Skin epidermis (tissue), 12 donors: ENCODE measurements at regions not wholly inside any gene's neighbourhood (a gene's known extent, or its start where the extent isn't known, plus 50 kb on each side); places are given as distances from the start of the nearest gene placed in this dataset.

Source experiments
- H3K27ac ChIP-seq, 21 experiments: fragments of 200-600 bp; sonication (generic) in 11 of 21; one replicate each; pipeline ENCODE4 v1.5.0; 2020; ENCODE audit warnings: mild to moderate bottlenecking in 3 of 21, inconsistent platforms in 2 of 21, moderate library complexity in 2 of 21
- H3K4me3 ChIP-seq, 7 experiments: fragments of 200-600 bp; sonication (generic) in 2 of 7; one replicate each; pipeline ENCODE4 v1.5.0; 2020; ENCODE audit warnings: inconsistent platforms in 2 of 7, mild to moderate bottlenecking in 2 of 7, moderate library complexity in 1 of 7

DNA sequence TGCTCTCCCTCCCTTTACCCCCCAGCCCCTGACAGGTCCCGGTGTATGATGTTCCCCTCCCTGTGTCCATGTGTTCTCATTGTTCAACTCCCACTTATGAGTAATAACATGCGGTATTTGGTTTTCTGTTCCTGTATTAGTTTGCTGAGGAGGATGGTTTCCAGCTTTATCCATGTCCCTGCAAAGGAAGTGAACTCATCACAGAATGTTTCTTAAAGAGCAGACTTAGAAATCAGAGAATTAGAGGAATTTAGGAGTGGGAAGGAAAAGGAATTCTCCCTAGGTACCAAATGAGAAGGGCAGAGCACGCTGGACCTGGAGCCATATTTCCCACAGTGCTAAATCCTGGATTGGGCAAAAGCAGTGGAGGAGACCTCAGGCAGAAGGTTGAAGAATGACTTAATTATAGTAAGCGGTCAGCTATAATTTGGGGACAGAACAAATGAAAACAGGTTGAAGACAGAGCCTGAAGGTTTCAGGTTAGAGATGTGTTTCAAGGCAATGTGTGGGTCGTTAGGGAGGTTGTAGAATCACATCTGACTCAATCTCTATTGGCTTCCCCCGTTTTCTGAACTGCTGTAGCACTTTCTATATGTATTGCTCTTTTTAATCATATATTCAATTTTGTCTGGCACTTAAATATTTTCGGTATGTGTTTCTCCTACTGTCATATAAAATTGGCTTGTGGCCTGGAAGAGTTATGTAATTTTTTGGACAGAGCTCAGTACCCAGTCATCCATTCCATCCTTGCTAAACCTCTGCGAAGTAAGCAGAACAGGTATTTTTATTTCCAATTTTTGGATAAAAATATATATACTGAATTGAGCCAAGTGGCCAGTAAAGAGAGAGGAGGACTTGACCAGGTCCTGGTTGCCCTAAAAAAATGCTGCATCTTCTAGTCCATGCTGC, 210.5 kb upstream of the KLF6 start:
- Histone ChIP-seq H3K27ac (peak overlapping the region in 1 of 21 experiments; percentile 9), H3K4me3 (no peak overlapping the region)

DNA sequence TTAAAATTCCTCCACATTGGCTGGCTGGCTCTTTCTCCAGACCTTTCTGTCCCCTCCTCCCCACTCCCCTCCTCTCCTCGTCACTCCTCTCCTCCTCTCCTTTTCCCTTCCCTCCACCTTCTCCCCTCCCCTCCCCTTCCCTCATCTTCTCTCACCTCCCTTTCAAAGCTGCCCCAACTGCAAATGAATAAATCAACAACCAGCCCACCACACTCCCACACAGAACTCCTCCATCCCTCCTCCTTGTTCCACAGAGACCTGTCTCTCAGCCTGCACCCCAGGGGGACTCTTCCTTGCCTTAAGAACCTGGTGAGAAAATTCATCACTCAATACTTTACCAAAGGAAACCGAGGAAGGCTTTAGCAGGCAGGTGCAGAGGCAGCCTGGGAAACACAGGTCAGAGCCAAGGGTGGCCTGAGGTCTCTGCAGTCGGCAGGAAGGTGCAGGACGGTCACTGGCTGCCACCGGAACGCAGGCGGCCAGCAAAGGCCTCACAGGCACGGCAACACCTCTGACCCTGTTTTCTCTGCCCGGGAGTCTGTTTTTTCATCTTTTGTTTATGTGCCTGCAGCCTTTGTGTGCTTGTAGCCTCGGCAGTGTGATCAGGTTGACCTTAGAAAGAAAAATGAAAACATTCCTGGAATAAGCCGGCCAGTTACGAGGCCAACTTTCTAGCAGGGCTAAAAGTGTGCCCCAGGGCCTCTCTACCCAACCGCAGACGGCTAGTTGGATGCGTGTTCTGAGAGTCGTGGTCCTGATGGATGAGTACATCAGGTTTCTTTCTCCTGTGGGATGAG, 207.6 kb upstream of the KLF6 start:
- Histone ChIP-seq H3K27ac (no peak overlapping the region), H3K4me3 (no peak overlapping the region)

DNA sequence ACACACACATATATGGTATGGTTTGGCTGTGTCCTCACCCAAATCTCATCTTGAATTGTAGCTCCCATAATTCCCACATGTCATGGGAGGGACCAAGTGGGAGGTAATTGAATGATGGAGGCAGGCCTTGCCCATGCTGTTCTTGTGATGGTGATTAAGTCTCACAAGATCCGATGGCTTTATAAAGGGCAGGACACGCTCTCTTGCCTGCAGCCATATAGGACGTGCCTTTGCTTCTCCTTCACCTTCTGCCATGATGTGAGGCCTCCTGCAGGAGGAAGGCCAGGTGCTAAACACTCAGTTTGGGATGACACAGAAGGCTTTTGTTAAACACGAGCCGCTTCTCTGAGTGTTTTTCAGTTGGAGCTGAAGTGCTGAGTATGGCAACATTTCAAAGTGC, 205.3 kb upstream of the KLF6 start:
- Histone ChIP-seq H3K27ac (no peak overlapping the region), H3K4me3 (no peak overlapping the region)

DNA sequence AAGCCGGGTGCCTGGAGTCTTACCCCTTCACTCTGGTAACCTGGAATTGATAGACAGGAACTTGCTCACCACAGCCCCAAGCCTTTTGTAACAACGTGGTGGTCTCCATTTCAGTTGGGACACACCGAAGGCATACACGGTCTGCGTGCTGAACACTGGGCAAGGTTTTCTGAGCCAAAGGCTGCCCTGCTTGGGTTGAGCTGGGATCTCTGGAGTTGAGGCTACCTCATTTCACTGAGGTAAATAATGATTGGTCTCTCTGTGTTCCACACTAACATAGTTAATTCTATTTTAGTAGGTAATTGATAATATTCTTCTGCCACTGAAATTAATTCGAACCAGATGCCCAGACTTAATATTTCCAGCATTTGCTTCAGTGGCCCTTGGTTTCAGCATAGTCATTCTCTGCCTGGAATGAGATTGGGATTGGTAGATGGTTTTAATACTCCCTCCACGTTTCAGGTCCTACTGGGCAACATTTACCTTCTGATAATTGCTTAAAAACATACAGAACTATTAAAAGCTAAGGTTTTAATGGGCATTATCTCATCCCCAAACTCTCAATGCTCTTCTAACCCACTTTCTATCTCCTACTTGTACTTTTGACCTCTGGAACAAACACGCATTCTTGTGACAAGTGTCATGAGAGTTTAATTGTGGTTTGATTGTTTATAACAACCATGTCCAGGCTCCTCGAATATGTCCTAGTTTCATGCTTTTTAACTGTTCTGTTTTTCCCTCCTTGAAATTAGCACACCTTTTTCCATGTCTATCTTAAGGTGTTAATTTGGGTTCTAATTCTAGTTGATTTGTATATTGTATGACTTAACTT, 202.3 kb upstream of the KLF6 start:
- Histone ChIP-seq H3K27ac (no peak overlapping the region), H3K4me3 (no peak overlapping the region)

DNA sequence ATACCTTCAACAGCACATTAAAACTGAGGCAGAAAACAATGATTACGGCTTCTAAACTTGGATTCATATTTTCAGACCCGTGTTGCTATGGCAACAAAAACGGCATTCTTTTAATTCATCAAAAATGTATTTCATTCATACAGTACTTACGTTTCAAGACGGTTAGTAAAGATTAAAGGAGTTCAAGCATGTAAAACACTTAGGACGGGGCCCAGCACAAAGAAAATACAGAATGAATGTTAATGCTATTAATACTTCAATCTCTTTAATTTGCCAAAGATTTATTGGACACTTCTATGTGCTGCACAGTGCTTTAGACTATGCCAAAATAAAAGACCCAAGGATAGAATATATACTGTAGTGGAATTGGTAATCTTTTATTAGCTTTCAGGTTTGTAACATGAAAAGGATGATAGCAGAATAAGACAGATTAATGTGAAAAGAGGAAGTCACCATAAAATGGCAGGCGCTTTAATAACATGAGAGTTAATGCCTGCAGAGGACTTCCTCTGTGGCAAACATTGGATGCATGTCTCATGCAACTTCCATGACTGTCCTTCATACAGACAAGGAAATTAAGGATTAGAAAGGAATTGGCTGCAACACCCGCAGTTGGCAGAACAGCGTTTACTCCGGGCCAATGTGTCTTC, 201.6 kb upstream of the KLF6 start:
- Histone ChIP-seq H3K27ac (no peak overlapping the region), H3K4me3 (no peak overlapping the region)

DNA sequence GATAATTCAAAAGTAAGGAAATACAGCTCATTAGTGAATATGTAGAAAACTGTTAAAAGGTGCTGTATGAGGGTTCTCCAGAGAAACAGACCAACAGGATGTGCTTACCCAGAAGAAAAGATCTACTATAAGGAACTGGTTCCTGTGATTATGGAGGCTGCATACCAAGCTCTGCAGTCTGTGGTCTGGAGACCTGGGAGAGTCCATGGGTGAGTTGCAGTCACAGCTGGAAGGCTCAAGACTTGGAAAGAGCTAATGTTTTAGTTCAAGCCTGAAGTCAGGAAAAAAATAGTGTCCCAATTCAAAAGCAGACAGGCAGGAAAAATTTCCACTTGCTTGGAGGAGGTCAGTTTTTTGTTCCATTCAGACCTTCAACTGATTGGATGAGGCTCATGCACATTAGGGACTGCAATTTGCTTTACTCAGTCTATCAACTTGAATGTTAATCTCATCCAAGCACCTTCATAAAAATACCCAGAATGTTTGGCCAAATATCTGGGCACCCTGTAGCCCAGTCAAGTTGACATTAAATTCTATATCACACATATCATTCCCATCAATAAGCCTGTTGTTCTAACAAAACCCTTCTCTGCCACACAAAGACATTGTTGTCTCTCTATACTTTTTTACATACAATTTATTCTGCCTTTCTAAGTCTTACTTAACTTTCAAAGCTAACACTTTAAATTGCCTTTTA, 197.9 kb upstream of the KLF6 start:
- Histone ChIP-seq H3K27ac (no peak overlapping the region), H3K4me3 (no peak overlapping the region)

DNA sequence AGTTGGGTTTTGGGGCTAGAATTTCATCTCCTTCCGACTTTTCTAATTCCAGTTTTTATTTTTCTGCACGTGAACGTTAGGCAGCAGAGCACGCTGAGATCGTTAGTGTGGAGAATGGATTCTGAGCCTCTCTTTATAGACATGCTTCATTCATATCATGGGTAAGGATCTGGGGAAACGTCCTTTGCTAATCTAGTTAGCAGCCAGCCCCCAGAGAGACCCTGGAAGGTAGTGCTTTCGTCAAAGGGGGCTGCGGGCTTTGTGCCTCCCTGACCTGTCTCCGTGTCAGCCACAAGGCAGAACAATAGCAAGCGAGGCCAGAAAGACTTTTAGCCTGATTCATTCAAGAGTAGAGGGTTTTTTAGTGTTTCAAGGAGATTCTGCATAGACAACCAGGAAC, 196.3 kb upstream of the KLF6 start:
- H3K4me3 ChIP-seq = no peak overlapping the region
- peak overlapping the region in 6 of 21 experiments; percentile 17 to 59 (median 22) for H3K27ac ChIP-seq

DNA sequence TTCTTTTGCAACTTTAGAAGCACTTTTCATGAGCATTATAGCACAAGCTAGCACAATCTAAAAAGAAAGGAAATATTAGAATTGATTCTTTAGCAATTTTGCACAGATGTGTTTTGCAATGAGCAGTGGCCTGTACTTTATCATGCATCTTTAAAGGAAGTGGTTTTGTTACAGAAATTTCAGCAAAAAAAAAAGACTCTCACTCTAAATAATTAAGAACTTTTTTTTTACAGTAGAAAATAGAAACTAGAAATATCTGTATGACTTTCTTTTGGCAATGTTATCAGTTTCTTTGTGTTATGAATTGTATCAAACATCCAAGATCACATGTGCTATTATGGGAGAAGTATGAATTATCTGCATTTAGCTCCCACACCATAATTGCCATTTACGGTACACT, 195.7 kb upstream of the KLF6 start:
- no peak overlapping the region for H3K4me3 ChIP-seq
- peak overlapping the region in 7 of 21 experiments; percentile 17 to 75 (median 41) for H3K27ac ChIP-seq

DNA sequence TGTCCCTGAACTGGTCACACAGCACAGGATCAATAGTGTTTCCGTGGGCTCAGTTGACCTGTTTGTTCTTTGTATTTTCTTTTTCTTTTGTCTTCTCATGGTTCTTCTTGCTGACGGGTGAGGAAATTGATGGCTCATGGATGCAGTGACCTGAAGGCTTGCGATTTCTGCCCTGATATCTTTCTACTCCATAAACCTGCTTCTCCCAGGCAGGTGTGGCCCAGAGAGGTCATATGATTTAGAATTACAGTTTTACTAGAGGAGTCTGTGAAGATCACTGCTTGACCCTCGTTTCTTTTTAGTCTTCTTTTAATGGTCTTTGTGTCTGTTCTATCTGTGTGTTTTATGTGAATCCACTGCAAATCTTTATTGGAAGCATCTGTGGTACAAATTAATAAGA, 195.1 kb upstream of the KLF6 start:
- Histone ChIP-seq H3K4me3 (no peak overlapping the region), H3K27ac (peak overlapping the region in 11 of 21 experiments; percentile 13 to 75 (median 37))

DNA sequence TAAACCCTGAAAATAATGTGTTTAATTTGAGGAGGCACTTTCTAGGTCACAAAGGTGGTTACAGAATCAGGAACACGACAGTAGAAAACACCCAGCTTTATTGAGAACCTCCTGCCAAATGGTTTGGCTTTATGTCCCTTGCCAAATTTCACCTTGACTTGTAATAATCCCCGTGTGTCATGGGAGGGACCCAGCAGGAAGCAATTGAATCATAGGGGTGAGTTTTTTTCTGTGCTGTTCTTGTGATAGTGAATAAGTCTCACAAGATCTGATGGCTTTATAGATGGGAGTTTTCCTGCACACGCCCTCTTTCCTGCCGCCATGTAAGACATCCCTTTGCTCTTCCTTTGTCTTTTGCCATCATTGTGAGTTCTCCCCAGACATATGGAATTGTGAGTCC, 193.8 kb upstream of the KLF6 start:
- Histone ChIP-seq H3K27ac (peak overlapping the region in 1 of 21 experiments; percentile 59), H3K4me3 (no peak overlapping the region)

DNA sequence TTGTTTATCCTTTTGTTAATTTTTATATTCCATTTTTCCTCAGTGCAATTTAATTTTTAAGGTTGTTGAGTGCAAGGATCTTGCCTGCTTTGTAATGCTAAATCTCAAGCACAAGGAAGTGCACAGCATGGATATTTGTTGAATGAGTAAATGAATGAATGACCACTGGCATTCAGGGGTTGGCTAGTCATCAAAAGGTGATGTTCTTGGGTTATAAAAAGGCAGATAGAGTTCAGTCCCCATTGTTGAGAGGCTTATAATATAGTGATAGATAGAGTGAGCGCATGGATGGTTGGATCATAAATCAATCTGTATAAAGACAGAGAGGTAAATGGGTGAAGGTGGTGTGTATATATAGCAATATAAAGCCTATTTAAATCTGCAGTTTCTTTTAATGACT, 193.2 kb upstream of the KLF6 start:
- Histone ChIP-seq H3K4me3 (no peak overlapping the region), H3K27ac (no peak overlapping the region)

DNA sequence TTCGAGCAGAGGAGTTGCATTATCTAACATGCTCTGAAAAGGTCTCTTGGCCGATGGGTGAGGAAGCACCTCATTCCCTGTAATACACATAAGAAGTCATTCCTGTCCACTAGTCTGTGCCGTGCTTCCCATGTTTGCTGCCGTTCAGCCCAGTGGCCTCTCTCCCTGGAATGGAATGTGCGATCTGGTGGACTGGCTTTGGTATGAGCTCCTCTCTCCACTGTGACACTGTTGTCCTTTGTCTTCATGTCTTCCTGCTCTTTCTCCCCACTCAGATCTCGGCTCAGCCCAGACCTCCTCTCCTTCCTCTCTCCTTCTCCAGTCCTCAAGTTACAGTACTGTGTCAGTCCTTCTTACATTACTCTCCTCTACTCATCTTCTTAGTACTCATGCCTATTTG, 192.8 kb upstream of the KLF6 start:
- peak overlapping the region in 1 of 21 experiments; percentile 11 for H3K27ac ChIP-seq

DNA sequence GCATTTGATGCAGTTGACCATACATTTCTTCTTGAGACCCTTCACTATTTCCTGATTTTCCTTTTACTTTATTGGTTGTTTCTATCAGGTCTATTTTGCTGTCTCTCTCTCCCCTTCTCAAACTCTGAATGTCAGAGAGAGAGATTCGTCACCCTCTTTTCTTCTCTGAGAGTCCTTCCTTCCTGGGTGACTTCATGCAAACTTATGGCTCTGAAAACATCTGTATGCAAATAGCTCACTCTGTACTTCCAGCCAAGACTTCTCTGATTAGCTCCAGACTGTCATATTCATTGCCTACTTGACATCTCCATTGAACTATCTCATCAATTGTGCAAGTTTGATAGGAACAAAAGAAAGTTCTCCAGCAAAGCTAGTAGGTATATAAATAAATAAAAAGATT, 191.7 kb upstream of the KLF6 start:
- H3K4me3 ChIP-seq = no peak overlapping the region
- H3K27ac ChIP-seq = peak overlapping the region in 2 of 21 experiments; percentile 30 to 42

More for the DNA sequence above, 192.8 kb upstream of the KLF6 start:
- H3K4me3 ChIP-seq = no peak overlapping the region

DNA sequence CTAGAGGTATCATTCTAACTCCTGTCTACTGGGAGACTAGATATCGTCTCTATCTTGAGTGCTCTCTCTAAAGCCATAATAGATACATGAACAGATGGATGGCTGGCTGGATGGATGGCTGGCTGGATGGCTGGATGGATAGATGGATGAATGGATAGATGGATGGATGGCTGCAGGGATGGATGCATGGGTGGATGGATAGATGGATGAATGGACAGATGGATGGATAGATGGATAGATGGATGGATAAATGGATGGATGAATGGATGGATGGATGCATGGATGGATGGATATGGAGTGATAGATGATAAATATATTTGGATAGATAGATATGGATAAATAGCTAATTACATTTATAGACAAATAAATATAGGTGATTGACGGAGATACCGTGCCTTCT, 191.2 kb upstream of the KLF6 start:
- Histone ChIP-seq H3K4me3 (no peak overlapping the region), H3K27ac (peak overlapping the region in 2 of 21 experiments; percentile 30 to 42)

DNA sequence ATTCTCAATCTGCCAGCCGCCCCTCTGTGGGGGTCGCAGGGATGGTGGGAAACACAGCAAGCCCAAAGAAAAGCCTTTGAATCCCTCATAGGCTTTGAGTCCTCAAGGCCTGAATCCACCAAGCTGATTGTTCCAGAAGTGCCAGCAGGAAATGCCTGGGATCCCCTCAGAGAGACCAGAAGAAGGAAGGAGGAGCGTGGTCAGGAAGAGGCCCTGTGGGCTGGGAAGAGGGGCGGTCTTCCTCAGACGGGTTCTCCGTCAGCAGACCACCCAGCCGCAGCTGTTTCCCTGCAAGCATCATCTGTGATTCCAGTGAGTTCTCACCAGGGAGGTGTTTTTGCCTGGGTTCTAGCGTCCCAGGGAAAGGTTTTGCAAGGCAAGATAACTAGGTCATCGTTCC, 190.0 kb upstream of the KLF6 start:
- no peak overlapping the region for H3K27ac ChIP-seq
- H3K4me3 ChIP-seq = no peak overlapping the region

DNA sequence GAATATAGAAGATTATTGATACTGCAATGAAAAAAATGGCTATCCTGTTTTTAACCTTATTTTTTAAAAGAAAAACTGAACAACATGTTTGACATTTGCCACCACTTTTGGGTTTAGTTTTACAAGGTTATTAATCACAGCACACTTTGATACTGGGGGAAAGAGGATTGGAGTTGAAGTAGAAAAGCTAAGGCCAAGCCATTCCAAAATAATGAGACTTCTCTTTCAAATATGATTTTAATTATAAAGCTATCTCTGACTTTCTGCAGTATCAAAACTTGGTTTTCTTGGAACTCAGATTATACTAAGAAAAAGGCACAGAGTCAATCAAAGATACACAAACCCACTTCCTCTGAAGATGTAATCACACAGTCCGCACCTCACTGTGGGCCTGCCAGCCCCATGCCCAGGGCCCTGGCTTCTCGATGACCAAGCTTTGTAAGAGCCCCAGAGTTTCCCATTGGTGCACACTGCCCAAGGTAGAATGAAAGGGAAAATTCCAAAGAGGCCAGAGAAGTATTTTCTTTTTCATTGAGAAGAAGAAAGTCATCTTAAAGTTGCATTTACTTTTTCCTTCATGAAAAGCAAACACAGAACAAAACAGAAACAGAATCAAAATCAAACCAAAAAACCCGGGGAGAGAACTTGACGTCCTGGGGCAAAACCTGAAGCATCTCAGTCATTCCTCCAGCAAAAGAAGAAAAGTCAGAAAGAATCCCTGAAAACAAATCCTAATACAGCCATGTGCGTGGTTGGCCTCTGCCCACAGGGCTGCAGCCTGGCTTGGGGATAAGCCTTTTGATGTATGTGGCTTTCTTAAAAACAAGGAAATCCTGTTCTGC, 187.7 kb upstream of the KLF6 start:
- Histone ChIP-seq H3K4me3 (no peak overlapping the region), H3K27ac (peak overlapping the region in 16 of 21 experiments; percentile 4 to 88 (median 58))

DNA sequence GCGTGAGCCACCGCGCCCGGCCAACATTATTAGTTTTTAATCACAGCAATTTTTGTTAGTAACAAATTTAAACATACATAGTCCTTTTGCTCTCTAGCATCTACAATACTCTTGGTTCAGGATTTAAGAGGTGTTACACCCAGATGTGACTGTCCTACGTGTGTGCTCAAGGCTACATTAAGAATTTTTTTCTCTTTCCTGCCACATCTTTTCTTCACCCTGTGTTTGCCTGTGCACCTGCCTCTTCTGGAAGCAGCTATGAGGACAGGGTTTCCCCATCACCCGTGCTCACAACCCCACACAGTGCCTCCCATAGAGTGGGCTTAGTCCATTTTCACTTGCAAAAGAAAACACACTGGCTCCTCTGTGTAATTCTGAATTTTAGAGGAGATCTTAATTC, 186.7 kb upstream of the KLF6 start:
- H3K4me3 ChIP-seq = no peak overlapping the region
- peak overlapping the region in 11 of 21 experiments; percentile 4 to 88 (median 49) for H3K27ac ChIP-seq
